AG04450 (cell line): ENCODE measurements at regions not wholly inside any gene's neighbourhood (a gene's known extent, or its start where the extent isn't known, plus 50 kb on each side); places are given as distances from the start of the nearest gene placed in this dataset.

ENCODE experiments used
- CTCF ChIA-PET: fragments of 300-600, 350-600 bp; formaldehyde crosslinking; extraction: SDS; loops from one replicate; lab custom pipeline; 2022; ENCODE audit warnings: antibody characterized with exemption, inconsistent platforms; lab: Charles Lee
- POLR2A ChIA-PET: fragments of 350-600 bp; formaldehyde crosslinking; extraction: SDS; loops from one replicate; lab custom pipeline; 2021; ENCODE audit warnings: antibody characterized with exemption, inconsistent platforms; lab: Yijun Ruan, JAX
- DNase-seq: peaks from one replicate; pipeline ENCODE4 v3.0.0-alpha.2; 2011; ENCODE audit warnings: low read depth, low spot score
- H3K27ac ChIP-seq: one replicate; pipeline ENCODE4 v1.5.1; 2012; ENCODE audit warnings: low read depth, low read length, control low read depth
- H3K27me3 ChIP-seq: one replicate; pipeline ENCODE4 v1.6.0; 2012; ENCODE audit warnings: low read length; ENCODE audit not compliant: control insufficient read depth, insufficient read depth
- H3K4me3 ChIP-seq: 2 replicates; pipeline ENCODE4 v1.5.1; 2011; ENCODE audit warnings: mild to moderate bottlenecking, low read depth, low read length, control low read depth
- H3K9me3 ChIP-seq: 2 replicates; pipeline ENCODE4 v1.5.1; 2012; ENCODE audit warnings: low read length; ENCODE audit not compliant: control insufficient read depth, insufficient read depth
- TF ChIP-seq, protein P1 (sequence below): IDR thresholded peaks from 2 replicates; pipeline ENCODE4 v1.5.1; 2011; ENCODE audit warnings: low read depth, low read length, control low read depth, inconsistent platforms

DNA sequence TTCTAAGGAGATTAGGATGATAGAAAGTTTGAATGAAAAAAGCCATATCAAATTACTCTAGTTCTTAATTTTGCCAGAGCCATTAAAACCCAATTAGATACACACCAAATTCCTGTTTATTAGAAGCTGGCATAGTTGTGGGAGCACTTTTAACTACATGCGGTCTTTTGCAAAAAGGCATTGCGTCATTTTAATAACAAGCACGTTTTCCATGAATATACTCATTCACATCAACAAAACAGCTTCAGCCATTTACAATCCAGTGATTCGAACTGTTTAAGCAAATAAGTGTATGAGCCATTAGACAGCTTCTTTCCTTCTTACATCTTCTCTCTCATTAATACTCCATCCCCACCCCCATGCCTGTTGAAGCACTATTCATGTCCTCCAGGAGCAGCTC lies 109.5 kb upstream of the EOLA2 start:
- Histone ChIP-seq H3K4me3 (no peak overlapping the region), H3K9me3 (no peaks in the 10 kb centered on the region), H3K27ac (no peak overlapping the region), H3K27me3 (no peaks in the 10 kb centered on the region)
- TF ChIP-seq, protein P1, sequence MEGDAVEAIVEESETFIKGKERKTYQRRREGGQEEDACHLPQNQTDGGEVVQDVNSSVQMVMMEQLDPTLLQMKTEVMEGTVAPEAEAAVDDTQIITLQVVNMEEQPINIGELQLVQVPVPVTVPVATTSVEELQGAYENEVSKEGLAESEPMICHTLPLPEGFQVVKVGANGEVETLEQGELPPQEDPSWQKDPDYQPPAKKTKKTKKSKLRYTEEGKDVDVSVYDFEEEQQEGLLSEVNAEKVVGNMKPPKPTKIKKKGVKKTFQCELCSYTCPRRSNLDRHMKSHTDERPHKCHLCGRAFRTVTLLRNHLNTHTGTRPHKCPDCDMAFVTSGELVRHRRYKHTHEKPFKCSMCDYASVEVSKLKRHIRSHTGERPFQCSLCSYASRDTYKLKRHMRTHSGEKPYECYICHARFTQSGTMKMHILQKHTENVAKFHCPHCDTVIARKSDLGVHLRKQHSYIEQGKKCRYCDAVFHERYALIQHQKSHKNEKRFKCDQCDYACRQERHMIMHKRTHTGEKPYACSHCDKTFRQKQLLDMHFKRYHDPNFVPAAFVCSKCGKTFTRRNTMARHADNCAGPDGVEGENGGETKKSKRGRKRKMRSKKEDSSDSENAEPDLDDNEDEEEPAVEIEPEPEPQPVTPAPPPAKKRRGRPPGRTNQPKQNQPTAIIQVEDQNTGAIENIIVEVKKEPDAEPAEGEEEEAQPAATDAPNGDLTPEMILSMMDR = no peak
- no peak for DNase-seq
- ChIA-PET CTCF (no interaction called here), POLR2A (no interaction called here)

DNA sequence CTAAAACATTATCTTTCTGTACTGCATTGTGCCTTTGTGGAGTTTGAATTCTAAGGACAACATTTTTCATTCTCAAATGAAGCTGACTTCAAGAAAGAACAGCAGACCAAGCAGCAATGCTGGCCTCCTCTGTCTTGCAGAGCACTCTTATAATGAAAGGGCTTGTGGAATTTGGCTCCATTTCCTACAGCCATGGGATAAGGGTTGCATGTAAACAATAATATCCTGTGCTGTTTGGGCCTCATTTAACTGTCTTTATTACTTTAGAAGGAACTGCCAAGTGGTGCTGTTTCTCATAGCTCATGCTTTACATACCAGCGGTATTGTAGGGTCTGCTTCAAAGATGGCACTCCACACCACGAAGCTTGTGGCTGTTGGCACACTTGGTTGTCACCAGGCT lies 111.4 kb upstream of the EOLA2 start:
- DNase-seq = peak; percentile 11
- CTCF ChIA-PET = interaction anchor here (1.2 to 2.4 kb wide), 2 partner anchors 38 to 86 kb away, joined by 3 to 5 read pairs; no protein-coding TSS in a partner anchor
- POLR2A ChIA-PET = interaction anchor here (1.3 kb wide), 1 partner anchor 13 kb away, joined by 4 read pairs; no protein-coding TSS in a partner anchor

GRCh38 chrX:150050387-150050786 lies 112.1 kb upstream of the EOLA2 start:
- H3K9me3 ChIP-seq = no peaks in the 10 kb centered on the region
- no peak overlapping the region for H3K4me3 ChIP-seq
- TF ChIP-seq, protein P1 = no peak
- no peaks in the 10 kb centered on the region for H3K27me3 ChIP-seq
- ChIA-PET POLR2A (interaction anchor here (1.3 kb wide), 1 partner anchor 13 kb away, joined by 4 read pairs; no protein-coding TSS in a partner anchor), CTCF (interaction anchor here (1.2 to 2.4 kb wide), 2 partner anchors 38 to 87 kb away, joined by 3 to 5 read pairs; no protein-coding TSS in a partner anchor)
- no peak overlapping the region for H3K27ac ChIP-seq
- DNase-seq = no peak

More for the DNA sequence above, 111.4 kb upstream of the EOLA2 start:
- Histone ChIP-seq H3K27ac (no peak overlapping the region), H3K27me3 (no peaks in the 10 kb centered on the region), H3K4me3 (no peak overlapping the region), H3K9me3 (no peaks in the 10 kb centered on the region)
- TF ChIP-seq, protein P1 = no peak

DNA sequence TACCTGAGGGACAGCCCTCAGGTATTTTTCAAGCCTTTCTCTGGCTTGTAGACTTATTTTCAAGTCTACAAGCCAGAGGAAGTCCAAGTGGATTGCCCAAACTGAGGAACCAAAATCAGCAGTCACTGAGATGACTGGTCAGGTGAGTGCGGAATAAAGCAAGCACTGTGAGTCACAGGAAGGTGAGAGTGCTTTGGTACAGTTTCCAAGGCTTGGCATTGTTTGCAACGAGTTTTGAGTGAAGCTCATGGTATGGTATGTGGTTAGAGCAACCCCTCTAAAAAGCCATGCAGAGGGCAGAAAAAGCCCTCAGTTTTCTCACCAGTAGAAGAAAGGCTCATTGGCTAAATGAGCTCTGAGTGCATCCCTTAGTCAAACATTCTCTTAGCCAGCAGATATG lies 112.8 kb upstream of the EOLA2 start:
- Histone ChIP-seq H3K27me3 (no peaks in the 10 kb centered on the region), H3K27ac (no peak overlapping the region), H3K9me3 (no peaks in the 10 kb centered on the region), H3K4me3 (no peak overlapping the region)
- TF ChIP-seq, protein P1 = no peak
- POLR2A ChIA-PET = interaction anchor here (1.3 kb wide), 1 partner anchor 12 kb away, joined by 4 read pairs; no protein-coding TSS in a partner anchor
- no peak for DNase-seq
- CTCF ChIA-PET = interaction anchor here (2.4 kb wide), 1 partner anchor 88 kb away, joined by 5 read pairs; no protein-coding TSS in a partner anchor

DNA sequence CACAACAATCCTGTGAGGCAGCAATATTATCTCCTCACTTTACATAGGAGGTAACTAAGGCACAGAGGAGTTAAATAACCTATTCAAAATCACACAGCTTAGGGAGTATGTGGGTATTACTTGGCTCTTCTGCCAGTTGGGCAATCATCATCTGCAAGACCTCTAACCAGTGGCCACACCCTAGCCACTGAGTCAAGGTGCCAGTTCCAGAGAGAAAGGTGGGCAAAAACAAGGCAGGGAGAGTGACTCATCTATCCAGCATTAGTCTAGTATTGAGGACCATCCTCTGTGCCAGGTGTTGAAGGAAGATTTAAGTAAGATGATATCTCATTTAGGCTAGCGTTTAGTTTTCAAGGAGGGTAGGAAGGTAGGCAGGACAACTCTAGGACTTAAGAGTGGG lies 113.9 kb upstream of the EOLA2 start:
- CTCF ChIA-PET = no interaction called here
- H3K9me3 ChIP-seq = no peaks in the 10 kb centered on the region
- no peak overlapping the region for H3K27ac ChIP-seq
- POLR2A ChIA-PET = no interaction called here
- no peaks in the 10 kb centered on the region for H3K27me3 ChIP-seq
- DNase-seq = no peak
- H3K4me3 ChIP-seq = no peak overlapping the region
- TF ChIP-seq, protein P1 = no peak
